SHP77 treated with DMSO at 0.1 percent for 48 hours (cell line): ENCODE measurements at regions not wholly inside any gene's neighbourhood (a gene's known extent, or its start where the extent isn't known, plus 50 kb on each side); places are given as distances from the start of the nearest gene placed in this dataset.

Source experiments
- DNase-seq: peaks from one replicate; lab custom pipeline; 2025; lab: John Stamatoyannopoulos, UW

DNA sequence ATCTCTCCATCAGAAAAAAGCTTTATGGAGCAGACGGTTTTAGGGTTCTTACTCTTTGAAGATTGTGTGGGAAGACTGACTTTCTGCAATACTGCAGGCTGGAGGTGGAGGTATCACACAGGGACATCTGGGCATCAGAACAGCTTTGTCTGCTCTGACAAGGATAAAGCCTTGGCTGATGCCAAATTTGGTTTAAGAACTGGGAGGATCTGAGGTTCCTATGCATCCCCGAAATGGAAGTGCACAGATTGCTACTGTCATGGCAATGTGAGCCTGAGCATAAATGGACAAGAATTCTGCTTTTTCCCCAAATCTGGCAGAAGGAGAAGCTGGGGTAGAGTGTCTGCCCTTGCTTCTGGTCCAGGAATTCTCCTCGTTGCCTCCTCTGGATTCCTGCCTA, 424.3 kb downstream of the SLC4A3 start:
- DNase-seq = no peak

DNA sequence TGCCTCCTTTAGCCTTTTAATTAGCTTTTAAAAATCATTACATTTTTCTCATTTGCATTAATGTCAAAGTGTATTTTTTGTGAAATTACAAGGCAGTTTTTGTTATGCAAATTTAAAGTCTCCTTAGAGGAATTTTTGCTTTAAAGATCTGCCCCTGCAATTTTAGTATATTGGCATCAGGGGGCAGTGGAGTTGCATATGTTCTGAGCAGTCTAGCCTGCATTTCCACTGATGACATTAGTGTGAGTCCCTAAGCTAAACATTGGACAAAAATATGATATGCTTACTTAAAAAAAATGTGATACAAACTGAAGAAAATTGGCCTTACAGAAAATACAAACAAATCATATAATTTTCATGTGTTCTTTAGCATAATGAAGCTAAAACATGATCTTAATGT, 426.5 kb downstream of the SLC4A3 start:
- no peak for DNase-seq

GRCh38 chr2:220057391-220057790, 430.0 kb downstream of the SLC4A3 start:
- DNase-seq = no peak

- DNase-seq = no peak
Measured at GRCh38 chr2:220057916-220058315, 430.5 kb downstream of the SLC4A3 start.

DNA sequence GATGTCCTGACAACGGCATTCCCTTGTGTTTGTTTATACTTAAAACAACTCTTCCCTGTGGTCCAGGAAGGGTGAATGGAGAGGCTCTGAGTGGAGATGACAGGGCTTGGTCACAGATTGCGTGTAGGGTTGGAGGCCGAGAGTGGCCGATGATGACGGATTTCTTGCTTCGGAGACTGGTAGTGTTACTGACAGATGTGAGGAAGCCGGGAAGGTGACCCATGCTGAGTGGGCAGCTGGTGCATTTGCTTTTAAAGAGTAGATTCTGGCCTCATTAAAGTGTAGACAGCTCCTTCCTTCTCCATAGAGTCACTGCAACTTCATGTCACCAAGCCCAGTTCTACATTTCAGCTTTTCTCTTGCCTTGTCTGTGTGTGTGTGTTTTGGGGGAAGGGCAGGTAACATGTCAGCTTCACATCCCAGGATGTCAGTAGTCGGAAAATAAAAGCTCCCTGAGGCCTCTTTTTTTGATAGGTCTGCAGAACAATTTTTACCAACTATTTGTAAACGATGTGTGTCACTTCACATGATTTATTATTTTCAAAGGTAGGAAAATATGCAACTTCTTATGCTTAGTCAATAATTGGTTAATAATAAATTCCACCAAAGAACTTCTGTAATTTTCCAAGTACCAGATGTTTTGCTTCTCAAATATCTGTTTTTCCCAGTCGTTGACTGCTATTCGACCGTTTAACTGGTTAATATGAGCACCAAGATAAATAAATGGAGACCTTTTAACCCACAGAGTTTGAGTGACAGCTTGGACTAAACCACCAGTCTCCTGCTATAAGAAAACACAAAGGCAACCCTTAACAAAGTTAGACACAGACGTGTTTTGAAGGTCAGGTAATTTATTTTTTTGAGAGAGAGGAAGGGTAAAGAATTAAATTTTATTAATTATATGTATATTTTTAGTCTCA, 436.9 kb downstream of the SLC4A3 start:
- DNase-seq = no peak

GRCh38 chr2:220065581-220065980, 438.2 kb downstream of the SLC4A3 start:
- no peak for DNase-seq

- DNase-seq = no peak
Measured at GRCh38 chr2:220068846-220069245, 441.4 kb downstream of the SLC4A3 start.

DNA sequence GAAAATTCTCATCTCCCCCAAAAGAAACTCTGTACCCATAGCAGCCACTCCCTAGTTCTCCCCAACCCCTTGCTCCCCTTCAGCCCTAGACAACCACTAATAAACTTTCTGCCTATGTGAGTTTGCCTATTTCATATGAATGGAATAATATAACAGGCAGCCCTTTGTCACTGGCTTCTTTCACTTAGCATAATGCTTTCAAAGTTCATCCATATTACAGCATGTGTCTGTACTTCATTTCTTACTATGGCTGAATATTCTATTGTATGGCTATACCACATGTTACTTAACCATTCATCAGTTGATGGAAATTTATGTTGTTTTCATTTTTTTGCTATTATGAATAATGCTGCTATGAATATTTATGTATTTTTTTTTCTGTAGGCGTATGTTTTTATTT, 442.9 kb downstream of the SLC4A3 start:
- no peak for DNase-seq

GRCh38 chr2:220071696-220072095, 444.3 kb downstream of the SLC4A3 start:
- DNase-seq = no peak

- no peak for DNase-seq
Measured at GRCh38 chr2:220072669-220073220, 445.3 kb downstream of the SLC4A3 start.

DNA sequence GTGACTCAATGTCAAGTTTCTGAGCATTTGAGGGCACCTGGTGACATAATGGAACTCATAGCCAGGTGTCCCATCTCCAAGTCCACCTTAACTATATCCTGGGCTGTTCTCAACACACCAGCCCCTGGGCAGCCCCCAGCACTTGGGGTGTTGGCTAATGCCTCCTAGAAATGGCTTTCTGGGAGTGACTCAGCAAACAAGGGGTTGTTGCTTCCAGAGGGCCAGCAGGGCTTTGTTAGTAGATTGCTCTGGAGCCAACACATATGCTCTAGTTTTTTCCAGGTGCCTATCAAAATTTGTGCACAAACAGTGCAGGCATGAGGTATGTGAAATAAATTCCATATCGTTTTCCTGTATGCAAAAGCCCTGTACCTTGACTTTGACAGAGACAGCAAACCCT, 448.4 kb downstream of the SLC4A3 start:
- no peak for DNase-seq

DNA sequence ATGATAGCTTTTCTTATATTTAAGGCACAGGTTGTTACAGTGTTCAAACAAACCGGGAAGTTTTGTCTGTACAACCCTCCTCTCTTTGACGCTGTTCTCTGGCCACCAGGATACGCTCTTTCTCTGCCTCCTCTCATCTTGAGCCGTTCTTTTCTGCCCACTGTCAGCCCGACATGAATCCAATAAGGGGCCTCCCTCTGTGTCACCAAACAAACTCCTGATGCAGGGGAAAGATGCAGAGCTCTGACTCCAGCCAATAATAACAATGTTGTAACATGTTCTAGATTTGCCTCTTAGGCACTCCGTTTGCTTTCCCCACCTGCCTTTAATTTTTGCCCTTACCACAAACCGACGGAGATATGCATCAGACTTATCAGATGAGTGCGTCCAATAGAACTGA, 449.3 kb downstream of the SLC4A3 start:
- no peak for DNase-seq

GRCh38 chr2:220077488-220077887, 450.1 kb downstream of the SLC4A3 start:
- DNase-seq = no peak

DNA sequence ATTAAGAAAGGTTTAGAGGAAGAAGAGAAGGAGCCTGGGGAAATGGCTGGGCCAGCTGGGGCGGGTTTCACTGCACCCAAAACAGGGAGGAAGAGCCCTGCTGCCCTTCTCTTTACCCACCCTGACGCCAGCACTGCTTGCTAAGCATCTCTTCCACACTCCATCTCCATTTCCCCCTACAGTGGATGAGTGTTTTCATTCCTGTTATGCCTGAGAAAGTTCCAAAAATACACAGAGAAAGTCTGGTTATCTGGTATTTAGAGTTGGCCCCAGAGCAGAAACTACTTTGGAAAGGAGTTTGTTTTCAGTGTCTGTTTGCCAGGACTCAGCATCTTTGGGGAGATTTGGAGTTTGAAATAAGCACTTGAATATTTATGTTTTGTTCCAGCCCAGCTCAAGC, 451.0 kb downstream of the SLC4A3 start:
- DNase-seq = no peak

DNA sequence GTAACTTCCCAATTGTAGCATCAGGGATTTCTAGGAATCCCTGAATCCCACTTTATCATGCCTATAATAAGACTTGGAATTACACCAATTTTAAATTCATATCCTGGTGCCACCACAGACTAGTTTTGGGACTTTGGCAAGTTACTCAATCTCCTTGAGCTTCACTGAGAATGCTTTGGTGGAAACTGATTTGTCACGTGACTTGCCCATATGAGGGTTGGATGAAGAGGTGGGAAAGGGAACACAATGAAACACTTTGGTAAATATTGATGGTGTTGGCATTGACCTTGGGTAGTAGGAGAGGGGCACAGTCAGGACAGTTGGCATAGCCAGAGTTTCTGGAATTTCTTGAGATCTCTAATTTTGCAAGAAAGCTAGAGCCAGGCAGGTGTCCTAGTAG, 452.2 kb downstream of the SLC4A3 start:
- DNase-seq = no peak

DNA sequence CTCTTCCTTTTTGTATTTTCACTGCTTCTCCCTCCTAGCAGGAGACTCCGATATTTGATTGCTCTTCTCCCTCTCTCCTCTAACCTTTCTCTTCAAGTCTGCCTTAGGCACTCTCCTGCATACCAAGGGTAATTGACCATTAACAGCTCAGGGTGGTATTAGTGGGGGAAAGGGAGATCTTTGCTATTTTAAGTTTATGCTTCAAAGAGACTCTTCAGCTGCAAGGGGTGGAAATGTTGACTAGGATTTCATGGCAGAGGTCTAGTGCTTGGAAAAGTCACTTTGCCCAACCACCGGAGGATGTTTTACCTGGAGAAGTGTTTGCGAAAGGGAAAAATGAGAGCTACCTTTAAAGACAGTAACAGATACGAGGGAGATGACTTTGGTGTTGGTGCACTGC, 453.7 kb downstream of the SLC4A3 start:
- no peak for DNase-seq

DNA sequence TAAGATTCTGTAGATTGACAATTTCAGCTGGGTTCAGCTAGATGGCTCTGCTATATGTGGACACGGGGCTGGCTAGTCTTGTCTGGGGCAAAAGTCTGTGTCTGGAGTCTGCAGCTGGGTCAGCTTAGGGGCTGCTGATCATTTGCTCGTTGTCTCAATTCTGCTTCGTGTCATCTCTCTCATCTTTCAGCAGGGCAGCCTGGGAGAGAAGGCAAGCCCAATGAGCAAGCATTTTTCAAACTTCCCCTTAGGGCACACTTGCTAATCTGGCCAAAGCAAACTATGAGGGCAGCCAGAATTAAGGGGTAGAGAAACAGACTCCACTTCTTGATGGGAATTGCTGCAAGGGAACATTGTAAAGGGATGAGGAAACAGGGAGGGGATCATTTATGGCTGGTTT, 462.6 kb downstream of the SLC4A3 start:
- no peak for DNase-seq

GRCh38 chr2:220096406-220096805, 469.0 kb downstream of the SLC4A3 start:
- no peak for DNase-seq

- DNase-seq = no peak
Measured at GRCh38 chr2:220101980-220102379, 474.6 kb downstream of the SLC4A3 start.

GRCh38 chr2:220103596-220103995, 476.2 kb downstream of the SLC4A3 start:
- no peak for DNase-seq

- DNase-seq = no peak
Measured at GRCh38 chr2:220104871-220105351, 477.5 kb downstream of the SLC4A3 start.

- DNase-seq = no peak
Measured at GRCh38 chr2:220106065-220106464, 478.6 kb downstream of the SLC4A3 start.

- DNase-seq = no peak
Measured at GRCh38 chr2:220107380-220107791, 480.0 kb downstream of the SLC4A3 start.

- no peak for DNase-seq
Measured at GRCh38 chr2:220114443-220114842, 487.0 kb downstream of the SLC4A3 start.
